ENCODE measurements at regions not wholly inside any gene's neighbourhood (a gene's known extent, or its start where the extent isn't known, plus 50 kb on each side); places are given as distances from the start of the nearest gene placed in this dataset.

DNA sequence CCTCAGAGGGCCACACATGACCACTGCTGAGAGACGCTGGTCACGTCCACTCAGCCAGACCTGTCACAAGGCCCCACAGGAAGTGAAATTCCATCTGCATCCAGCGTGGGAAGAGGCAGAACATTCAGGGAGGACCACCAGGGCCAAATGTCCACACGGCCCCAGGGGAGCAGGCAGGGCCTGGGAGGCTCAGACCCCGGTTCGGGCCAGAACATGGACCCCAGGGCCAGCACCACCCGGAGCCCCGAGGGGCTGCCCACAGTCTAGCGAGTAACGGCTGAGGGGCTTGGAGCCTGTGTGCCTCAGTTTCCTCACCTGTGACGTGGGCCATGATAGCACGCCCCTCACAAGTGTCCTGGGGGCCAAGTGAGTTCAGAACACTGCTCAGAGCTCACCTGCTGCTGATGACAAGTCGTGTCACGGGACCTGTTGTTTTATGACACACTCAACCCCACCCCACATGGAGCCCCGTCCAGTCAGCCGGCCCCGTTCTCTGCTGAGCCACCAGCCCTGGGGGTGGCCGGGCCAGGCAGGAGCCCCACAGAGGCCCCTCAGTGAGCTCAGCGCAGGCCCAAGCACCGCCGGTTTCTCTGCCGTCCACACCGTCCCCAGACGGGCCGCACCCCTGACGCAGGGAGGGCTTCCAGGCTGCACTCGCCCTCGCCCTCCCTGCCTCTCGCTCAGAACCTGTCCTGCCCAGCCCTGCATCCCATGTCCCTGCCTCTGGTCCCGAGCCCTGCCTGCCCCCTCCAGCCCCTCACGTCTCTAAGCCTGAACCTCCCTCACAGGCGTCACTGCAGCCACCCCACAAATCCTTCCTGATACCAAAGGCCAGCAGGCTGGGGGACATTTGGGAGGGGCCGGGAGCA, 79.5 kb upstream of the GALNT9 start:
- no peaks in the 10 kb centered on the region for H3K27me3 Mint-ChIP-seq (ENCODE audit: insufficient read depth)
- no peaks in the 10 kb centered on the region for H3K9me3 Mint-ChIP-seq
- DNase-seq (ENCODE audit: low spot score), result no peak
- H3K4me1 Mint-ChIP-seq (ENCODE audit: low read depth), result no peaks in the 10 kb centered on the region
- no peaks in the 10 kb centered on the region for H3K36me3 Mint-ChIP-seq (ENCODE audit: low read depth)
- H3K4me3 Mint-ChIP-seq, result no peak overlapping the region
- intact Hi-C loops (cut with micrococcal nuclease), result no loop called here
- H3K27ac Mint-ChIP-seq, result no peak overlapping the region

GRCh38 chr12:132407992-132408391, 78.6 kb upstream of the GALNT9 start:
- no peak overlapping the region for H3K27ac Mint-ChIP-seq

DNA sequence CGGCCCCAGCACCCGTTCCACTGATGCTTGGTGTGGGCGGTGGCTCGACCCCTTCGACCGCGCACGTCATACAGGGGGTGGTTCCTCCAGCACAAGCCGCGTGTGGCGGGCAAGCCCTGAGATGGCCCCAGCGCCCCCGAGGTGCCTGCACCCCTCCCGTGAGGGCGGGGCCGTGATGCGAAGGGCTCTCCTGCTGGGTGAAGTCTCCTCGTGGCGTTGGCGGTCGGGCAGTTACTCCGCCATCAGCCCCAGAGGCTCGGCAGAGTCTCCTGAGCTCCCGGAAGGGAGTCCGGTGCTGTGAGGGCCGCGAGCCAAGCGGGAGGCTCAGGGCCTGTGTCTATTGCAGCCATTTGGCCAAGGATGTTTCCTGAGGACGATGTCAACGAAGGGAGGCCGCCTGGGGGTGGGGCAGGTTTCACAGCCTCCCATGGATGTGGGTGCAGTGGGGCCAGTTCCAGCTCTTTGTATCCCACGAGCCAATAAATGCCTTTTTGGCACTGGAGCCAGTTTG, 78.1 kb upstream of the GALNT9 start:
- H3K27me3 Mint-ChIP-seq (ENCODE audit: insufficient read depth), result no peaks in the 10 kb centered on the region
- H3K4me1 Mint-ChIP-seq (ENCODE audit: low read depth), result no peaks in the 10 kb centered on the region
- DNase-seq (ENCODE audit: low spot score), result no peak
- H3K4me3 Mint-ChIP-seq, result no peak overlapping the region
- no peak overlapping the region for H3K27ac Mint-ChIP-seq
- no peaks in the 10 kb centered on the region for H3K36me3 Mint-ChIP-seq (ENCODE audit: low read depth)
- no peaks in the 10 kb centered on the region for H3K9me3 Mint-ChIP-seq
- intact Hi-C loops (cut with micrococcal nuclease), result no loop called here

More at GRCh38 chr12:132407992-132408391, 78.6 kb upstream of the GALNT9 start:
- DNase-seq (ENCODE audit: low spot score), result no peak
- no peaks in the 10 kb centered on the region for H3K4me1 Mint-ChIP-seq (ENCODE audit: low read depth)
- H3K4me3 Mint-ChIP-seq, result no peak overlapping the region
- no peaks in the 10 kb centered on the region for H3K9me3 Mint-ChIP-seq
- H3K27me3 Mint-ChIP-seq (ENCODE audit: insufficient read depth), result no peaks in the 10 kb centered on the region
- H3K36me3 Mint-ChIP-seq (ENCODE audit: low read depth), result no peaks in the 10 kb centered on the region
- intact Hi-C loops (cut with micrococcal nuclease), result no loop called here

GRCh38 chr12:132406493-132407450, 77.4 kb upstream of the GALNT9 start:
- no peaks in the 10 kb centered on the region for H3K27me3 Mint-ChIP-seq (ENCODE audit: insufficient read depth)
- DNase-seq (ENCODE audit: low spot score), result no peak
- H3K4me1 Mint-ChIP-seq (ENCODE audit: low read depth), result no peaks in the 10 kb centered on the region
- intact Hi-C loops (cut with micrococcal nuclease), result no loop called here
- H3K27ac Mint-ChIP-seq, result no peak overlapping the region
- no peak overlapping the region for H3K4me3 Mint-ChIP-seq
- no peaks in the 10 kb centered on the region for H3K36me3 Mint-ChIP-seq (ENCODE audit: low read depth)
- no peaks in the 10 kb centered on the region for H3K9me3 Mint-ChIP-seq

- Mint-ChIP-seq H3K27me3 (ENCODE audit: insufficient read depth) (peaks cover 4% of the 10 kb centered on the region), H3K36me3 (ENCODE audit: low read depth) (no peaks in the 10 kb centered on the region), H3K9me3 (no peaks in the 10 kb centered on the region), H3K4me1 (ENCODE audit: low read depth) (no peaks in the 10 kb centered on the region), H3K4me3 (no peak overlapping the region), H3K27ac (no peak overlapping the region)
- no peak for DNase-seq (ENCODE audit: low spot score)
- intact Hi-C loops (cut with micrococcal nuclease), result no loop called here
These were observed 76.4 kb upstream of the GALNT9 start for GRCh38 chr12:132405742-132406251.

DNA sequence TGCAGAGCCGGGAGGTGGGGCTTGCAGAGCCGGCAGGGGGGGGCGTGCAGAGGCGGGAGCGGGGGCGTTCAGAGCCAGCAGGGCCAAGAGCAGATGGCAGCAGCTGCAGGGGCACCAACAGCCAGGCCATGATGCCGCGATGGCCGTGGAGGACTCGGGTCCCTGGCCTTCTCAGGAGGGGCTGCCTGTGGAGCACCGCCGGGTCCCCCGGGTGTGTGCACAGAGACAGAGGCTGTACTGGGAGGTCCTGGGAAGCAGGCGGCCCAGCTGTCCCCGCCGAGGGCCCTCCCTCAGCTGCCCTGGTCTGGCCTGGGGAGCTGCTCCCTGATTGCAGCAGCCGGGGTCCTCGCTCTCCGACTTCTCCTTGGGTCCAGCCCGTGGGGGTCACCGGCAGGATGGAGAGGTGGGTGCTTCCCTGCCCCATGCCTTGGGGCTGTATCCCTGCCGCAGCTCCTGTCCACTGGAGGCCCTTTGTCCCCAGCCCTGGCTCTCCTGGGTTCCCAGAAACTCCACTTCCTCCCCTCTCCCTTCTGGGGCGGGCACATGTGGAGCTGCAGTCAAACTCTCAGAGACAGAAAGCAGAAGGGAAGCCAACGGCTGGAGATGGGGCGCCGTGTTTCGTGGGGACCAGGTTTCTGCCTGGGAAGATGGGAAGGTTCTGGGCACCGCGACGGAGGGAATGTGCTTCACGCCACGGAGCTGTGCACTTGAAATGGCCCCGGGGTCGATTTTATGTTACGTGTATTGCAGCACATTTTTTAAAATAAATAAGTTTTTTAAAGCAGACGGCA, 75.8 kb upstream of the GALNT9 start:
- H3K9me3 Mint-ChIP-seq, result no peaks in the 10 kb centered on the region
- peaks cover 4% of the 10 kb centered on the region for H3K27me3 Mint-ChIP-seq (ENCODE audit: insufficient read depth)
- intact Hi-C loops (cut with micrococcal nuclease), result no loop called here
- DNase-seq (ENCODE audit: low spot score), result no peak
- no peak overlapping the region for H3K4me3 Mint-ChIP-seq
- no peaks in the 10 kb centered on the region for H3K36me3 Mint-ChIP-seq (ENCODE audit: low read depth)
- H3K4me1 Mint-ChIP-seq (ENCODE audit: low read depth), result no peaks in the 10 kb centered on the region
- H3K27ac Mint-ChIP-seq, result no peak overlapping the region

DNA sequence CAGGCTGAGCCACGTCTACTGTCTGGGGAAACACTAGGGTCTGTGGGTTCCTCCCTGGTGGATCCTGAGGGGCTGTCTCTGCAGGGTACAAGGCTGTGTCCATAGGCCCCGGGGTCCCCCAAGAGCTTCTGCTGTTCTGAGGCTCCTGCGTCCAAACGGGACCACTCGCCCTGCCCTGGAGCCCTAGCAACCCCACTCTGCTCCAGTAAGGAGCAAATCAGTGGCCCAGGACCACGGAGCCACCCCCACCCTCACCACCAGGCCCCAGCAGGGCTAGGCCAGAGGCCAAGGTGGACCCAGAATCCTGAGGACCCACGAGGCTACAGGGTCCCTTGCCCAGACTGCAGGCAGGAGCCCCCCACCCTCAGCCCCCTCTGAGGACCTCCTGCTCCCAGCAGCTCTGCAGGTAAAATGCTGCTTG, 75.1 kb upstream of the GALNT9 start:
- H3K4me1 Mint-ChIP-seq (ENCODE audit: low read depth), result no peaks in the 10 kb centered on the region
- intact Hi-C loops (cut with micrococcal nuclease), result no loop called here
- no peaks in the 10 kb centered on the region for H3K36me3 Mint-ChIP-seq (ENCODE audit: low read depth)
- no peak overlapping the region for H3K27ac Mint-ChIP-seq
- no peak for DNase-seq (ENCODE audit: low spot score)
- no peak overlapping the region for H3K4me3 Mint-ChIP-seq
- H3K9me3 Mint-ChIP-seq, result no peaks in the 10 kb centered on the region
- H3K27me3 Mint-ChIP-seq (ENCODE audit: insufficient read depth), result peaks cover 4% of the 10 kb centered on the region

DNA sequence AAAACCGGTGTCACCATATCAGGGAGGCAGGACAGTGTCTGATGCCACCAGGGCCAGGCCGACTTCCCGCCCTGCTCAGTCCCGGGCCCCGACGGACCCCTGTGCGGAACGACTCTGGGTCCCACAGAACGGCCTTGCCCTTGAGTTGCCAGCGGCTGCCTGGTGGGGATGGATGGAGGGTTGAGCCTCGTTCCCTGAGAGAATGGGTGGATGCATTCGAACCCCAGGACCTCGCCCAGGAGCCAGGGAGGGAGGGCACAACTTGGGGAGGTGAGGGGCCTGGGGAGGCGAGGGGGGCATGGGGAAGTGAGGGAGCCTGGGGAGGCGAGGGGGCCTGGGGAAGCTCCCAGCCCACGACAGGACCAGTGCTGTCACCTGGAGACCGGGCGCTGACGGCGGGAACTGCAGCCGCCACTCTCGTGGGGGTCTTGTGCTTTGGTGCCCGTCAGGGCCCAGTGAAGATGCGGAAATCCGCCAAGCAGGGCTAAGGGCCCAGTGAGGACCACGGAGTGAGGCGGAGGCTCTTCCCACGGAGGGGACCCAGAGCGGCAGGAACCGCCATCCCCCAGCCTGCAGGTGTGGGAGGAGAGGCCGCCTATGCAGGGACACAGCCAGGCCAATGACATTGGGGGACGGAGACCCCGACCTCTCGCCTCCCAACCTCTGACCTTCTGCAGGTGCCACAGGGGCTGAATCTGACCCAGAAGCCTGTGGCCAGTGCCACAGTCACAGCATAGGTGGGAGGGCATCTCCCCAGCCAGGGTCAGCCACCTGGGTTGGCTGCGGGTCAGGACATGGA, 74.4 kb upstream of the GALNT9 start:
- no peak for DNase-seq (ENCODE audit: low spot score)
- no peaks in the 10 kb centered on the region for H3K4me1 Mint-ChIP-seq (ENCODE audit: low read depth)
- intact Hi-C loops (cut with micrococcal nuclease), result no loop called here
- no peaks in the 10 kb centered on the region for H3K36me3 Mint-ChIP-seq (ENCODE audit: low read depth)
- H3K9me3 Mint-ChIP-seq, result no peaks in the 10 kb centered on the region
- H3K27ac Mint-ChIP-seq, result no peak overlapping the region
- no peak overlapping the region for H3K4me3 Mint-ChIP-seq
- H3K27me3 Mint-ChIP-seq (ENCODE audit: insufficient read depth), result peaks cover 4% of the 10 kb centered on the region

GRCh38 chr12:132402831-132403416, 73.5 kb upstream of the GALNT9 start:
- H3K4me3 Mint-ChIP-seq, result no peak overlapping the region

DNA sequence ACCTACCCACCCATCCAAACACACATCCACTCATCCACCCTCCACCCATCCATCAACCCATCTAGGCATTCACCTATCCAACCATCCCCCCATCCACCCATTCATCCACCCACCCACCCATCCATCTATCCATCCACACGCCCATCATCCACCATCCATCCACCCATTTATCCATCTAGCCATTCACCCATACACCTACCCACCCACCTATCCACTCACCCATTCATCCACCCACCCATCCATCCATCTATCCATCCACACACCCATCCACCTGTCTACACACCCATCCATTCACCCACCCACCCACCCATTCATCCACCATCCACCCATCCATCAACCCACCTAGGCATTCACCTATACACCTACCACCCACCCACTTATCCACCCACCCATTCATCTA, 72.6 kb upstream of the GALNT9 start:
- Mint-ChIP-seq H3K9me3 (no peaks in the 10 kb centered on the region), H3K36me3 (ENCODE audit: low read depth) (no peaks in the 10 kb centered on the region), H3K4me1 (ENCODE audit: low read depth) (no peaks in the 10 kb centered on the region), H3K4me3 (no peak overlapping the region), H3K27me3 (ENCODE audit: insufficient read depth) (peaks cover 9% of the 10 kb centered on the region), H3K27ac (no peak overlapping the region)
- intact Hi-C loops (cut with micrococcal nuclease), result no loop called here
- no peak for DNase-seq (ENCODE audit: low spot score)

More at GRCh38 chr12:132402831-132403416, 73.5 kb upstream of the GALNT9 start:
- peaks cover 8% of the 10 kb centered on the region for H3K27me3 Mint-ChIP-seq (ENCODE audit: insufficient read depth)
- DNase-seq (ENCODE audit: low spot score), result no peak
- no peaks in the 10 kb centered on the region for H3K4me1 Mint-ChIP-seq (ENCODE audit: low read depth)
- intact Hi-C loops (cut with micrococcal nuclease), result no loop called here
- no peak overlapping the region for H3K27ac Mint-ChIP-seq
- no peaks in the 10 kb centered on the region for H3K36me3 Mint-ChIP-seq (ENCODE audit: low read depth)
- H3K9me3 Mint-ChIP-seq, result no peaks in the 10 kb centered on the region

DNA sequence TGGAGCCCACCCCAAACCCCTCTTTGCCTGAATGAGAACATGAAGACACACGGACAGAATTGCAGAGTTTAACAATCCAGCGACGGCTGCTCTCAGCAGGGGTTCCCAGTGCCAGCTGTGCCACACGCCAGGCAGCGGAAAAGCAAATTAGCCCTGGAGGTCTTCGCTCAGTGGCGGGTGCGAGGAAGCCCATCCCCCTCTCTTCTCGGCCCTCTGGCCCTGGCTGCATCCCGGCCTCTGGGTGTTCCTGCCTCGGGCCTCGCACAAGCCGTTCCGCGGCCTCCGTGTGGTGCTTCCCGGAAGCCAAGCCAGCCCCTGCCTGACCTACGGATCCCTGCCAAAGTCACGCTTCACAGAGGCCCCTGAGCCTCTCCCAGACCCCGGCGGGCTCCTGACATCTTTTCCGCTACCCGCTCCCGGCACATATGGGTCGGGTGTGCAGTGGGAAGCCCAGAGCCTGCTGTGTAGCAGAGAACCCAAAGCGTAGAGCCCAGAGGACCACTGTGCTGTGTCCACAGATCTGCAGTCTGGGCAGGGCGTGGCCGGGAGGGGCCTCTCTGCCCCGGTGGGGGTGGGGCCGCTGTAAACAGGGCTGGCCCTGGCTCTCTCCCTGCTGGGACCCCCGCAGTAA, 70.7 kb upstream of the GALNT9 start:
- DNase-seq (ENCODE audit: low spot score), result no peak
- H3K4me1 Mint-ChIP-seq (ENCODE audit: low read depth), result no peaks in the 10 kb centered on the region
- H3K4me3 Mint-ChIP-seq, result no peak overlapping the region
- H3K27ac Mint-ChIP-seq, result no peak overlapping the region
- no peaks in the 10 kb centered on the region for H3K36me3 Mint-ChIP-seq (ENCODE audit: low read depth)
- intact Hi-C loops (cut with micrococcal nuclease), result no loop called here
- H3K27me3 Mint-ChIP-seq (ENCODE audit: insufficient read depth), result peaks cover 13% of the 10 kb centered on the region
- no peaks in the 10 kb centered on the region for H3K9me3 Mint-ChIP-seq

Measured in activated T-helper 1 cell treated with anti-CD3 and anti-CD28 coated beads, Interleukin-12 subunit alpha, Interleukin-12 subunit beta, Interleukin-2, Interleukin-4 antibody, amounts not matched to agents 30 ng/mL and 10 ng/mL and 1 ng/mL, durations not matched to agents 14 hours and 24 hours and 36 hours (primary cell).